Keratinocyte (primary cell): ENCODE measurements at regions not wholly inside any gene's neighbourhood (a gene's known extent, or its start where the extent isn't known, plus 50 kb on each side); places are given as distances from the start of the nearest gene placed in this dataset.
A peak's percentile ranks its signal among the peaks of the same experiment; 100 is the strongest.

ENCODE experiments used
- DNase-seq: peaks from one replicate; pipeline ENCODE4 v3.0.0-alpha.2; 2011; ENCODE audit warnings: low read depth, missing footprints, low spot score
- FAIRE-seq: peaks from 2 replicates; lab custom pipeline; 2011; peaks lifted over from hg19 to GRCh38; lab: Jason Lieb, UNC
- H2AFZ ChIP-seq: 2 replicates; pipeline ENCODE4 v1.6.0; 2012; ENCODE audit warnings: low read length, control low read depth, inconsistent platforms; ENCODE audit not compliant: control insufficient read depth
- H3K27ac ChIP-seq: 2 replicates; pipeline ENCODE4 v1.5.1; 2011; ENCODE audit warnings: low read length; ENCODE audit not compliant: control insufficient read depth, insufficient read depth
- H3K27me3 ChIP-seq: 3 replicates; pipeline ENCODE4 v1.6.0; 2011; ENCODE audit warnings: low read length; ENCODE audit not compliant: control insufficient read depth, insufficient read depth; ENCODE audit errors: extremely low read depth
- H3K36me3 ChIP-seq, 2 experiments: 2 replicates in 1 of 2; 3 replicates in 1 of 2; pipeline ENCODE4 v1.5.1; 2011; ENCODE audit warnings: low read length in 2 of 2, mild to moderate bottlenecking in 1 of 2; ENCODE audit not compliant: control insufficient read depth in 2 of 2, insufficient read depth in 2 of 2; ENCODE audit errors: extremely low read depth in 1 of 2
- H3K4me1 ChIP-seq: 3 replicates; pipeline ENCODE4 v1.5.1; 2011; ENCODE audit warnings: low read length; ENCODE audit not compliant: control insufficient read depth, insufficient read depth; ENCODE audit errors: extremely low read depth
- H3K4me2 ChIP-seq: 3 replicates; pipeline ENCODE4 v1.6.0; 2011; ENCODE audit warnings: low read depth, low read length; ENCODE audit not compliant: control insufficient read depth, insufficient read depth; ENCODE audit errors: extremely low read depth
- H3K4me3 ChIP-seq, 3 experiments: fragments of 200-600 bp in 1 of 3; sonication (generic) in 1 of 3; 2 replicates in 2 of 3; 3 replicates in 1 of 3; pipeline ENCODE4 v1.5.1; 2011 to 2016; ENCODE audit warnings: low read length in 3 of 3, mild to moderate bottlenecking in 3 of 3, control low read depth in 2 of 3, inconsistent platforms in 1 of 3, low read depth in 1 of 3, mixed read lengths in 1 of 3, mixed run types in 1 of 3, moderate library complexity in 1 of 3; ENCODE audit not compliant: control insufficient read depth in 2 of 3, insufficient read depth in 2 of 3; ENCODE audit errors: extremely low read depth in 1 of 3
- H3K79me2 ChIP-seq: 2 replicates; pipeline ENCODE4 v1.6.0; 2012; ENCODE audit warnings: low read length; ENCODE audit not compliant: control insufficient read depth, insufficient read depth
- H3K9ac ChIP-seq: 3 replicates; pipeline ENCODE4 v1.6.0; 2011; ENCODE audit warnings: low read length; ENCODE audit not compliant: control insufficient read depth, insufficient read depth; ENCODE audit errors: extremely low read depth
- H3K9me1 ChIP-seq: 3 replicates; pipeline ENCODE4 v1.6.0; 2011; ENCODE audit warnings: low read length; ENCODE audit not compliant: control insufficient read depth, insufficient read depth; ENCODE audit errors: extremely low read depth
- H3K9me3 ChIP-seq: 2 replicates; pipeline ENCODE4 v1.5.1; 2012; ENCODE audit warnings: low read depth, low read length; ENCODE audit not compliant: control insufficient read depth
- H4K20me1 ChIP-seq: 3 replicates; pipeline ENCODE4 v1.6.0; 2011; ENCODE audit warnings: low read length; ENCODE audit not compliant: control insufficient read depth, insufficient read depth; ENCODE audit errors: extremely low read depth
- EZH2 ChIP-seq: IDR thresholded peaks from one replicate; pipeline ENCODE4 v1.6.1; 2012; ENCODE audit warnings: inconsistent platforms, mild to moderate bottlenecking, low read length, moderate library complexity
- dilution Hi-C: fragments of 300-500 bp; cut with MboI; formaldehyde crosslinking; loops from one replicate; pipeline ENCODE4 v1.7.0; 2020; ENCODE audit warnings: low sequenced_read_pairs; ENCODE audit not compliant: extremely low pct_ligation_motif_present
- TF ChIP-seq, protein P1 (sequence below), 3 experiments: IDR thresholded peaks in 1 of 3; conservative IDR thresholded peaks in 1 of 3; optimal IDR thresholded peaks in 1 of 3; 2 replicates in 2 of 3; 3 replicates in 1 of 3; pipeline versions ENCODE3 to v1.5.1; 2011; ENCODE audit warnings: low read length in 3 of 3, mild to moderate bottlenecking in 3 of 3, moderate library complexity in 2 of 3, control low read depth in 1 of 3, inconsistent platforms in 1 of 3; ENCODE audit not compliant: insufficient read depth in 2 of 3; ENCODE audit errors: extremely low read depth in 1 of 3

GRCh38 chr2:176872406-176872805, 340.2 kb upstream of the HNRNPA3 start:
- Histone ChIP-seq H3K27ac (no peak overlapping the region), H3K4me3 (no peak overlapping the region), H3K79me2 (no peaks in the 10 kb centered on the region), H3K9me3 (no peaks in the 10 kb centered on the region), H4K20me1 (no peaks in the 10 kb centered on the region), H3K9me1 (no peaks in the 10 kb centered on the region), H3K4me2 (no peak overlapping the region), H2AFZ (no peak overlapping the region), H3K4me1 (no peaks in the 10 kb centered on the region), H3K9ac (no peak overlapping the region), H3K27me3 (no peaks in the 10 kb centered on the region), H3K36me3 (no peaks in the 10 kb centered on the region)
- FAIRE-seq, result no peak
- TF ChIP-seq, protein P1, sequence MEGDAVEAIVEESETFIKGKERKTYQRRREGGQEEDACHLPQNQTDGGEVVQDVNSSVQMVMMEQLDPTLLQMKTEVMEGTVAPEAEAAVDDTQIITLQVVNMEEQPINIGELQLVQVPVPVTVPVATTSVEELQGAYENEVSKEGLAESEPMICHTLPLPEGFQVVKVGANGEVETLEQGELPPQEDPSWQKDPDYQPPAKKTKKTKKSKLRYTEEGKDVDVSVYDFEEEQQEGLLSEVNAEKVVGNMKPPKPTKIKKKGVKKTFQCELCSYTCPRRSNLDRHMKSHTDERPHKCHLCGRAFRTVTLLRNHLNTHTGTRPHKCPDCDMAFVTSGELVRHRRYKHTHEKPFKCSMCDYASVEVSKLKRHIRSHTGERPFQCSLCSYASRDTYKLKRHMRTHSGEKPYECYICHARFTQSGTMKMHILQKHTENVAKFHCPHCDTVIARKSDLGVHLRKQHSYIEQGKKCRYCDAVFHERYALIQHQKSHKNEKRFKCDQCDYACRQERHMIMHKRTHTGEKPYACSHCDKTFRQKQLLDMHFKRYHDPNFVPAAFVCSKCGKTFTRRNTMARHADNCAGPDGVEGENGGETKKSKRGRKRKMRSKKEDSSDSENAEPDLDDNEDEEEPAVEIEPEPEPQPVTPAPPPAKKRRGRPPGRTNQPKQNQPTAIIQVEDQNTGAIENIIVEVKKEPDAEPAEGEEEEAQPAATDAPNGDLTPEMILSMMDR (optimal IDR thresholded peaks at IDR 0.05 in 1 of 3, IDR thresholded peaks at IDR 0.05 in 1 of 3, conservative IDR thresholded peaks at IDR 0.05 in 1 of 3; ENCODE audit: extremely low read depth in 1 of 3, insufficient read depth in 2 of 3, low read length in 3 of 3), result no peak
- no peak for TF ChIP-seq EZH2
- dilution Hi-C loops, result no loop called here
- no peak for DNase-seq

DNA sequence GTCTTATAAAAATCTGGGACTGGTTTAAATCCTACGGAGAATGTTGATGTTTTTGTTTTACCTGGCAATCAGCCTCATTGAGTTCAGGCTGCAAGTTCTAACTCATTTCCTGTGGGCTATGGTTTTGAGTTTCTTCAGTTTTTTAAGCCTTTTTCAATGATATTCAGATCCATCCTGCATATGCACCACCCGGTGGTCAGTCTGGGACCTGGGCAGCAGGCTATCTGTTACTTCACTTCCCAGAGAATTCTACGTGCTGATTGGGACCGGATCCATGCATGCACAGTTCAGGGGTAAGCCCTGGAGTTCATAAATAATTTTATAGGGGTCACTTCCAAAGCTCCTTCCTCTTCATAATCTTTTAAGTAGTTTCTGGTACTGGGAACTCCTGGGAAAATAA, 339.2 kb upstream of the HNRNPA3 start:
- DNase-seq (no peak), FAIRE-seq (no peak)
- Histone ChIP-seq H3K9ac (no peak overlapping the region), H3K4me3 (no peak overlapping the region), H3K27me3 (no peaks in the 10 kb centered on the region), H3K9me3 (no peaks in the 10 kb centered on the region), H2AFZ (no peak overlapping the region), H4K20me1 (no peaks in the 10 kb centered on the region), H3K9me1 (no peaks in the 10 kb centered on the region), H3K79me2 (no peaks in the 10 kb centered on the region), H3K4me2 (no peak overlapping the region), H3K4me1 (no peaks in the 10 kb centered on the region), H3K27ac (no peak overlapping the region), H3K36me3 (no peaks in the 10 kb centered on the region)
- no peak for TF ChIP-seq EZH2
- TF ChIP-seq, protein P1 (optimal IDR thresholded peaks at IDR 0.05 in 1 of 3, IDR thresholded peaks at IDR 0.05 in 1 of 3, conservative IDR thresholded peaks at IDR 0.05 in 1 of 3; ENCODE audit: extremely low read depth in 1 of 3, insufficient read depth in 2 of 3, low read length in 3 of 3), result peak in 1 of 3 experiments; percentile 9
- dilution Hi-C loops, result no loop called here
